DOHH2 (cell line): ENCODE measurements at regions not wholly inside any gene's neighbourhood (a gene's known extent, or its start where the extent isn't known, plus 50 kb on each side); places are given as distances from the start of the nearest gene placed in this dataset.

Experiments
- CTCF ChIP-seq: fragments of 200-600 bp; sonication (generic); IDR thresholded peaks from one replicate; pipeline ENCODE4 v1.5.1; 2014; ENCODE audit warnings: antibody characterized with exemption, mild to moderate bottlenecking, low read depth, low read length; ENCODE audit not compliant: poor library complexity, severe bottlenecking
- EZH2phosphoT487 ChIP-seq: fragments of 200-600 bp; sonication (generic); IDR thresholded peaks from 2 replicates; pipeline ENCODE4 v1.6.1; 2017; ENCODE audit warnings: borderline replicate concordance, mild to moderate bottlenecking, antibody characterized with exemption, low read length, moderate library complexity, mixed read lengths

DNA sequence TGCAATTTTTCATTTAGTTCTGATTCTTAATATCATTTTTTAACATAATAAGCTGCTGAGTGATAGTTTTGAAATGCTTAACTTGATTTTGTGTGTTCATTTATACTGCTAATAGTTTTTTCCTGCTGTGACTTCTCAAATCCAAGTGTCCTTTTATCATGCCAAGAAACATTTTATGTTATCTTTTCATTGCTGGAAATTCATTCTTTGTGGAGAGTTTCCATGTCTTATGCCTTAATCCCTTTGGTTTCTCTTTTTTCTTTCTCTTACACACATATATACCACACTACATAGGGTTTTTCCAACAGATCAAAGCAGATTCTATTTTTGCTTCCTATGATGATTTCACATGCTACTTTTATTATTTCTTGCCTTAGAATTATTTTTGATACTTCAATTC, 981.1 kb downstream of the SLC6A15 start:
- no peak for TF ChIP-seq CTCF
- no peak for TF ChIP-seq EZH2phosphoT487
